CD14-positive monocyte (primary cell): ENCODE measurements at regions not wholly inside any gene's neighbourhood (a gene's known extent, or its start where the extent isn't known, plus 50 kb on each side); places are given as distances from the start of the nearest gene placed in this dataset.

Source experiments
- DNase-seq, 3 donors: peaks; one replicate each; pipeline ENCODE4 v3.0.0-alpha.2; 2011 to 2022
- H2AFZ ChIP-seq: 2 replicates; pipeline ENCODE4 v1.6.0; 2012; ENCODE audit warnings: mild to moderate bottlenecking, low read depth, low read length, inconsistent platforms; ENCODE audit not compliant: insufficient read depth, poor library complexity, severe bottlenecking
- H3K27ac ChIP-seq, 2 donors: 1 replicate in 1 of 2; 2 replicates in 1 of 2; pipeline ENCODE4 v1.5.1; 2012 to 2013; ENCODE audit warnings: low read length in 2 of 2, control low read depth in 1 of 2, inconsistent platforms in 1 of 2, low read depth in 1 of 2, mild to moderate bottlenecking in 1 of 2
- H3K27me3 ChIP-seq, 2 donors: one replicate each; pipeline versions ENCODE4 v1.6.0 to v1.6.1; 2011 to 2013; ENCODE audit warnings: low read length in 2 of 2; ENCODE audit not compliant: control insufficient read depth in 2 of 2, insufficient read depth in 2 of 2
- H3K36me3 ChIP-seq, 2 donors: replicated peaks in 1 of 2; 1 replicate in 1 of 2; 2 replicates in 1 of 2; pipeline versions ENCODE4 v1.5.1 to v1.6.1; 2012 to 2013; ENCODE audit warnings: low read length in 2 of 2, control low read depth in 1 of 2, inconsistent platforms in 1 of 2, mild to moderate bottlenecking in 1 of 2; ENCODE audit not compliant: insufficient read depth in 2 of 2, control insufficient read depth in 1 of 2
- H3K4me1 ChIP-seq, 2 donors: 1 replicate in 1 of 2; 2 replicates in 1 of 2; pipeline versions ENCODE4 v1.5.1 to v1.6.1; 2012 to 2013; ENCODE audit warnings: low read length in 2 of 2, control low read depth in 1 of 2, inconsistent platforms in 1 of 2, mild to moderate bottlenecking in 1 of 2, moderate library complexity in 1 of 2; ENCODE audit not compliant: insufficient read depth in 2 of 2, control insufficient read depth in 1 of 2
- H3K4me2 ChIP-seq: replicated peaks from 2 replicates; pipeline ENCODE3; 2012; ENCODE audit warnings: low read length, moderate library complexity, mild to moderate bottlenecking; ENCODE audit not compliant: poor library complexity, severe bottlenecking; ENCODE audit errors: extremely low read depth
- H3K4me3 ChIP-seq, 3 experiments: fragments of 200-600 bp in 1 of 3; sonication (generic) in 1 of 3; replicated peaks in 1 of 3; 1 replicate in 2 of 3; 2 replicates in 1 of 3; pipeline ENCODE4 v1.5.1; 2011 to 2013; ENCODE audit warnings: low read length in 3 of 3, mild to moderate bottlenecking in 3 of 3, control low read depth in 2 of 3, low read depth in 2 of 3, inconsistent platforms in 1 of 3, moderate library complexity in 1 of 3
- H3K79me2 ChIP-seq: 2 replicates; pipeline ENCODE4 v1.6.0; 2012; ENCODE audit warnings: mild to moderate bottlenecking, control low read depth, inconsistent platforms, low read length, moderate library complexity; ENCODE audit not compliant: insufficient read depth
- H3K9ac ChIP-seq: 2 replicates; pipeline ENCODE4 v1.6.0; 2017; ENCODE audit warnings: low read length, mild to moderate bottlenecking; ENCODE audit not compliant: insufficient read depth, poor library complexity, severe bottlenecking
- H3K9me3 ChIP-seq, 2 donors: replicated peaks in 1 of 2; 1 replicate in 1 of 2; 2 replicates in 1 of 2; pipeline versions ENCODE4 v1.5.1 to v1.6.1; 2012 to 2013; ENCODE audit warnings: low read length in 2 of 2, control low read depth in 1 of 2; ENCODE audit not compliant: control insufficient read depth in 1 of 2, insufficient read depth in 1 of 2
- H4K20me1 ChIP-seq: 2 replicates; pipeline ENCODE4 v1.6.0; 2012; ENCODE audit warnings: mild to moderate bottlenecking, low read length, control low read depth, moderate library complexity; ENCODE audit not compliant: insufficient read depth
- H3K27ac Mint-ChIP-seq, 7 donors: one replicate each; pipeline ENCODE4 v1.8.0; 2020; ENCODE audit warnings: mild to moderate bottlenecking in 7 of 7, mixed read lengths in 7 of 7, moderate library complexity in 6 of 7, inconsistent platforms in 2 of 7
- H3K27me3 Mint-ChIP-seq, 3 donors: one replicate each; pipeline ENCODE4 v1.8.0; 2021 to 2022; ENCODE audit warnings: low read depth in 3 of 3, mild to moderate bottlenecking in 3 of 3, mixed read lengths in 3 of 3, moderate library complexity in 3 of 3, inconsistent platforms in 1 of 3
- H3K36me3 Mint-ChIP-seq, 2 donors: one replicate each; pipeline ENCODE4 v1.8.0; 2020; ENCODE audit warnings: mixed read lengths in 2 of 2, inconsistent platforms in 1 of 2, mild to moderate bottlenecking in 1 of 2
- H3K4me1 Mint-ChIP-seq: one replicate; pipeline ENCODE4 v1.8.0; 2020; ENCODE audit warnings: mild to moderate bottlenecking, mixed read lengths
- H3K4me3 Mint-ChIP-seq, 2 donors: one replicate each; pipeline ENCODE4 v1.8.0; 2020; ENCODE audit warnings: mild to moderate bottlenecking in 2 of 2, mixed read lengths in 2 of 2, moderate library complexity in 1 of 2
- H3K9me3 Mint-ChIP-seq, 7 donors: one replicate each; pipeline ENCODE4 v1.8.0; 2020 to 2022; ENCODE audit warnings: mixed read lengths in 7 of 7, mild to moderate bottlenecking in 6 of 7, moderate library complexity in 6 of 7, inconsistent platforms in 2 of 7
- WGBS: methylation state at CpG from one replicate; pipeline ENCODE4 v1.1.5; 2013; ENCODE audit warnings: missing lambda C conversion rate; ENCODE audit not compliant: insufficient coverage; 5-methylcytosine and 5-hydroxymethylcytosine counted together
- intact Hi-C, 2 donors: fragments of 100-400 bp; cut with micrococcal nuclease; formaldehyde crosslinking; loops; one replicate each; pipeline versions ENCODE4 v1.15.0 to v1.15.1; 2023
- TF ChIP-seq, protein P1 (sequence below): fragments of 200-600 bp; IDR thresholded peaks from one replicate; pipeline ENCODE4 v1.8.0; 2022; ENCODE audit warnings: antibody characterized with exemption, mild to moderate bottlenecking

DNA sequence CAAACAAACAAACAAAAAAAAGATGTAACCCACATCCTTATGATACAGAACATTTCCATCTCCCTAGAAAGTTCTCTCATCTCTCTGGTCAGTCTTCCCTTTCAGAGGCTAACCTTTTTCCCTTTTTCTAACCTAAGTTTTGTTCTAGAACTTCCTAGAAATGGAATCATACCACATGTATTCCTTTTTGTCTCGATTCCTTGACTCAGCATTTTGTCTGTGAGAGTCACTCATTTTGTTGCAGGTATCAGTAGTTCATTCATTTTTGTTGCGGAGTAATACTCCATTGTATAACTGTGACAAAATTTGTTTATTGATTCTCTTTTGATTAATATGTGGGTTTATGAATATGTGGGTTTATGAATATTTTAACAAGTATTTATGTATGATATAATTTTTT lies 400.0 kb upstream of the PDE4D start:
- H3K4me3 Mint-ChIP-seq: no peak overlapping the region
- H3K36me3 ChIP-seq: no peaks in the 10 kb centered on the region
- H3K4me1 Mint-ChIP-seq: peaks cover 19% of the 10 kb centered on the region
- H2AFZ ChIP-seq: no peak overlapping the region
- no peak overlapping the region for H3K4me2 ChIP-seq
- peaks cover 0 to 2% (median 0%) of the 10 kb centered on the region in 7 donors for H3K9me3 Mint-ChIP-seq
- H3K79me2 ChIP-seq: no peaks in the 10 kb centered on the region
- H3K27ac Mint-ChIP-seq: no peak overlapping the region
- intact Hi-C loops: no loop called here
- H3K27me3 Mint-ChIP-seq: peaks cover 0 to 3% (median 2%) of the 10 kb centered on the region in 3 donors
- WGBS: no CpG with 5 or more reads among the region's 2 CpGs
- no peaks in the 10 kb centered on the region for H3K27me3 ChIP-seq
- H3K4me1 ChIP-seq: peaks cover 0 to 3% of the 10 kb centered on the region in 2 donors
- H3K36me3 Mint-ChIP-seq: no peaks in the 10 kb centered on the region
- H4K20me1 ChIP-seq: no peaks in the 10 kb centered on the region
- no peaks in the 10 kb centered on the region for H3K9me3 ChIP-seq
- no peak for DNase-seq
- no peak overlapping the region for H3K4me3 ChIP-seq
- TF ChIP-seq, protein P1, sequence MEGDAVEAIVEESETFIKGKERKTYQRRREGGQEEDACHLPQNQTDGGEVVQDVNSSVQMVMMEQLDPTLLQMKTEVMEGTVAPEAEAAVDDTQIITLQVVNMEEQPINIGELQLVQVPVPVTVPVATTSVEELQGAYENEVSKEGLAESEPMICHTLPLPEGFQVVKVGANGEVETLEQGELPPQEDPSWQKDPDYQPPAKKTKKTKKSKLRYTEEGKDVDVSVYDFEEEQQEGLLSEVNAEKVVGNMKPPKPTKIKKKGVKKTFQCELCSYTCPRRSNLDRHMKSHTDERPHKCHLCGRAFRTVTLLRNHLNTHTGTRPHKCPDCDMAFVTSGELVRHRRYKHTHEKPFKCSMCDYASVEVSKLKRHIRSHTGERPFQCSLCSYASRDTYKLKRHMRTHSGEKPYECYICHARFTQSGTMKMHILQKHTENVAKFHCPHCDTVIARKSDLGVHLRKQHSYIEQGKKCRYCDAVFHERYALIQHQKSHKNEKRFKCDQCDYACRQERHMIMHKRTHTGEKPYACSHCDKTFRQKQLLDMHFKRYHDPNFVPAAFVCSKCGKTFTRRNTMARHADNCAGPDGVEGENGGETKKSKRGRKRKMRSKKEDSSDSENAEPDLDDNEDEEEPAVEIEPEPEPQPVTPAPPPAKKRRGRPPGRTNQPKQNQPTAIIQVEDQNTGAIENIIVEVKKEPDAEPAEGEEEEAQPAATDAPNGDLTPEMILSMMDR: no peak
- no peak overlapping the region for H3K9ac ChIP-seq
- H3K27ac ChIP-seq: no peak overlapping the region

DNA sequence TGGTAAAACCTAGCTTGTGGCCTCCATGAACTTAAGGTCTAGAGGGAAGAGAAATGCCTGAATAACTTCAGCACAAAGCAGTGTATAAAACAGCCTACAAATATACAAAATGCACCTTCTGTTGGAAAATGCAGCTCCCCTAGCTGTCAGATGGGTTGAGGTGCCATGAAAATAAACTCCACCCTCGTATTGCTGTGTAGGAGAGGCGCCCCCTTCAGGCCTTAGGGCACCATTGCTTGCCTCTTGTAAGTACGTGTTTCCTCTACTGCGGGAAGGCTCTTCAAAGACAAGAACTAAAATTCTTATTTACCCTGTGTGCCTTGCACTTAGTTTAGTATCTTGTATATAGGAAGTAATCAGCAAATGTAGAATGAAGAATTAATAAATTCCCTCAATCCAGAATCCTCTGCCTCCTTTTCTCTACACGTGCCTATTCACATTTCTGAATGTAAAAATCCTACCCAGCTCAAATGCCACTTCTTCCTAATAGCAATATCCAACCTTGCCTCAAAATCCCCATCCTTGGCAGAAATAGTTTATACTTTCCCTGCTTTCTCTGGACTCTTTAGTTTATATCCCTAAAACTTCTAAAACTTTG lies 393.7 kb upstream of the PDE4D start:
- H3K4me2 ChIP-seq: no peak overlapping the region
- H3K9me3 Mint-ChIP-seq: no peaks in the 10 kb centered on the region
- H3K27ac ChIP-seq: no peak overlapping the region
- no peaks in the 10 kb centered on the region for H3K27me3 ChIP-seq
- peaks cover 25% of the 10 kb centered on the region for H3K4me1 Mint-ChIP-seq
- WGBS: 58% methylated on average over 1 of the region's 5 CpGs
- intact Hi-C loops: loop anchor here (5.0 kb wide), 1 partner anchor 475 kb away; no protein-coding TSS in a partner anchor
- TF ChIP-seq, protein P1: peak; percentile 92
- H3K4me3 ChIP-seq: no peak overlapping the region
- no peaks in the 10 kb centered on the region for H3K27me3 Mint-ChIP-seq
- peaks cover 21 to 24% of the 10 kb centered on the region in 2 donors for H3K4me1 ChIP-seq
- no peak overlapping the region for H3K9ac ChIP-seq
- H4K20me1 ChIP-seq: no peaks in the 10 kb centered on the region
- H3K36me3 Mint-ChIP-seq: no peaks in the 10 kb centered on the region
- H2AFZ ChIP-seq: no peak overlapping the region
- H3K79me2 ChIP-seq: no peaks in the 10 kb centered on the region
- H3K4me3 Mint-ChIP-seq: peak overlapping the region in 1 of 2 donors; percentile 13
- no peaks in the 10 kb centered on the region for H3K36me3 ChIP-seq
- no peaks in the 10 kb centered on the region for H3K9me3 ChIP-seq
- peak; percentile 63 to 75 (median 72) for DNase-seq
- H3K27ac Mint-ChIP-seq: no peak overlapping the region
